Uterus (tissue), 2 donors: ENCODE measurements at regions not wholly inside any gene's neighbourhood (a gene's known extent, or its start where the extent isn't known, plus 50 kb on each side); places are given as distances from the start of the nearest gene placed in this dataset.

Experiments used
- POLR2A ChIP-seq, 2 donors: fragments of 450-650 bp; IDR thresholded peaks; one replicate each; pipeline ENCODE4 v1.6.1; 2016; ENCODE audit warnings: antibody characterized with exemption in 2 of 2, mild to moderate bottlenecking in 1 of 2, moderate library complexity in 1 of 2
- TF ChIP-seq, protein P1 (sequence below), 4 experiments: fragments of 200-600 bp in 2 of 4; fragments of 450-650 bp in 2 of 4; sonication (generic) in 2 of 4; IDR thresholded peaks; one replicate each; pipeline ENCODE4 v1.5.1; 2016 to 2019; ENCODE audit warnings: antibody characterized with exemption in 4 of 4, mild to moderate bottlenecking in 2 of 4, moderate library complexity in 1 of 4

DNA sequence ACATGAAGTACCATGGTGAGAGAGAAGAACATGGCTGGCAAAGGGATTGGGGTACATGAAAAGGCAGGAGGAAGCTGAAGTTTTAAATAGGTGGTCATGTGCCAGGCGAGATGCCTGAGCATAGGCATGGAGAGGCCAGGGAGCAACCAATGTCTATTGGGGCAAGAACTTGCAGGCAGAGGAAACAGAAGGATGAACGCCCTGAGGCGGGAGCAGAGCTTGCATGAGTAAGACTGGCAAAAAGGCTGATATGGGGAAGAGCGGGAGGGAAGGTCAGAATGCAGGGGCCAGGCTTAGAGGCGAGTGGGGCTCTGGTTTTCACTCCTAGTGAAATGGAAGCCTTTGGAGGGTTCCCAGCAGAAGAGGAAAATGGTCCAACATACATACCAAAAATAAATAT lies 52.5 kb upstream of the VSTM5 start:
- TF ChIP-seq, protein P1, sequence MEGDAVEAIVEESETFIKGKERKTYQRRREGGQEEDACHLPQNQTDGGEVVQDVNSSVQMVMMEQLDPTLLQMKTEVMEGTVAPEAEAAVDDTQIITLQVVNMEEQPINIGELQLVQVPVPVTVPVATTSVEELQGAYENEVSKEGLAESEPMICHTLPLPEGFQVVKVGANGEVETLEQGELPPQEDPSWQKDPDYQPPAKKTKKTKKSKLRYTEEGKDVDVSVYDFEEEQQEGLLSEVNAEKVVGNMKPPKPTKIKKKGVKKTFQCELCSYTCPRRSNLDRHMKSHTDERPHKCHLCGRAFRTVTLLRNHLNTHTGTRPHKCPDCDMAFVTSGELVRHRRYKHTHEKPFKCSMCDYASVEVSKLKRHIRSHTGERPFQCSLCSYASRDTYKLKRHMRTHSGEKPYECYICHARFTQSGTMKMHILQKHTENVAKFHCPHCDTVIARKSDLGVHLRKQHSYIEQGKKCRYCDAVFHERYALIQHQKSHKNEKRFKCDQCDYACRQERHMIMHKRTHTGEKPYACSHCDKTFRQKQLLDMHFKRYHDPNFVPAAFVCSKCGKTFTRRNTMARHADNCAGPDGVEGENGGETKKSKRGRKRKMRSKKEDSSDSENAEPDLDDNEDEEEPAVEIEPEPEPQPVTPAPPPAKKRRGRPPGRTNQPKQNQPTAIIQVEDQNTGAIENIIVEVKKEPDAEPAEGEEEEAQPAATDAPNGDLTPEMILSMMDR (IDR thresholded peaks at IDR 0.05), result no peak
- TF ChIP-seq POLR2A (IDR thresholded peaks at IDR 0.05), result no peak
